ENCODE measurements at regions not wholly inside any gene's neighbourhood (a gene's known extent, or its start where the extent isn't known, plus 50 kb on each side); places are given as distances from the start of the nearest gene placed in this dataset.

- TF ChIP-seq FOSL1 (IDR thresholded peaks at IDR 0.05; ENCODE audit: insufficient read depth, low read depth, low read length): no peak
- no peak for TF ChIP-seq POLR2AphosphoS5 (IDR thresholded peaks at IDR 0.05; ENCODE audit: low read depth, low read length)
- no peak for TF ChIP-seq ASH2L (IDR thresholded peaks at IDR 0.05; ENCODE audit: low read length)
- TF ChIP-seq KDM5A (IDR thresholded peaks at IDR 0.05; ENCODE audit: low read length): no peak
- TF ChIP-seq TEAD4 (IDR thresholded peaks at IDR 0.05; ENCODE audit: low read depth, low read length): peak; percentile 60
- TF ChIP-seq CEBPB (IDR thresholded peaks at IDR 0.05; ENCODE audit: low read depth, low read length): peak; percentile 99
- TF ChIP-seq SAP30 (IDR thresholded peaks at IDR 0.05; ENCODE audit: insufficient read depth, insufficient replicate concordance, low read length): no peak
- no peak for TF ChIP-seq RBBP5 (IDR thresholded peaks at IDR 0.05; ENCODE audit: borderline replicate concordance, low read depth, low read length)
- TF ChIP-seq KDM4A (IDR thresholded peaks at IDR 0.05; ENCODE audit: low read depth, low read length, severe bottlenecking): no peak
- no peak for TF ChIP-seq SIN3A (conservative IDR thresholded peaks at IDR 0.05 in 1 of 2, IDR thresholded peaks at IDR 0.05 in 1 of 2; ENCODE audit: low read depth in 1 of 2, low read length in 2 of 2)
- no peak for TF ChIP-seq SIX5 (IDR thresholded peaks at IDR 0.05; ENCODE audit: low read depth, low read length)
- TF ChIP-seq HDAC2 (IDR thresholded peaks at IDR 0.05; ENCODE audit: borderline replicate concordance in 1 of 2, low read depth in 2 of 2, low read length in 2 of 2): no peak
- TF ChIP-seq CBX5 (IDR thresholded peaks at IDR 0.05; ENCODE audit: low read depth, low read length): no peak
- TF ChIP-seq RXRA (IDR thresholded peaks at IDR 0.05; ENCODE audit: insufficient read depth, low read depth, low read length): no peak
- TF ChIP-seq KDM1A (IDR thresholded peaks at IDR 0.05; ENCODE audit: borderline replicate concordance, low read length): no peak
- TF ChIP-seq CTBP2 (IDR thresholded peaks at IDR 0.05; ENCODE audit: borderline replicate concordance, insufficient read depth, insufficient read length, low read length): no peak
- TF ChIP-seq ATF2 (IDR thresholded peaks at IDR 0.05; ENCODE audit: low read length): no peak
- no peak for TF ChIP-seq POU5F1 (IDR thresholded peaks at IDR 0.05; ENCODE audit: low read depth, low read length)
- TF ChIP-seq RAD21 (IDR thresholded peaks at IDR 0.05 in 1 of 2, conservative IDR thresholded peaks at IDR 0.05 in 1 of 2; ENCODE audit: low read depth in 2 of 2, low read length in 2 of 2): peak; percentile 61 to 79
- TF ChIP-seq GABPA (IDR thresholded peaks at IDR 0.05; ENCODE audit: borderline replicate concordance, insufficient read depth, low read length): no peak
- TF ChIP-seq SUZ12 (IDR thresholded peaks at IDR 0.05; ENCODE audit: low read length): no peak
Measured at GRCh38 chr13:44191504-44192171, 182.0 kb upstream of the SERP2 start (continued).
